ENCODE measurements at regions not wholly inside any gene's neighbourhood (a gene's known extent, or its start where the extent isn't known, plus 50 kb on each side); places are given as distances from the start of the nearest gene placed in this dataset.

DNA sequence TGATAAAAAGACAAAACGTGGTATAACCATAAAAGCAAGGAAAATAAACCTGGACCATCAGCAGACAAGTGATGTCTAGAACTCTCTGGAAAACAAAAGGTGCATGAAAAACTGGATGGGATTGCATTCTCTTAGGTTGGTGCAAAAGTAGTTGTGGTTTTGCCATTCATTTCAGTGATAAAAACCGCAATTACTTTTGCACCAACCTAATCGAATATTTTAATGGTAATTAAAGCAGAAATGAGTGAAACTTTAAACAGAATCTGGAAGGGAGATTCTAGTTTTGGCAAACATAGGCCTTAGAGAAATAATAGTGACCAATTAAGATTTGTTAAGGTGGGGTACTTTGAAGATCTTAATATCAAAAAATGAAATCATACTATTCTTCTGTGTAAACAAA lies 800.8 kb upstream of the GYPC start:
- no peaks in the 10 kb centered on the region for H3K79me2 ChIP-seq (ENCODE audit: low read depth)
- intact Hi-C loops (cut with micrococcal nuclease; ENCODE audit: unreplicated experiment) = no loop called here
- POLR2A ChIA-PET (ENCODE audit: unreplicated experiment) = no interaction called here
- H3K4me3 ChIP-seq = no peak overlapping the region
- no peak overlapping the region for H2AFZ ChIP-seq
- no peaks in the 10 kb centered on the region for H3K4me1 ChIP-seq (replicated peaks; ENCODE audit: insufficient read depth)
- no peaks in the 10 kb centered on the region for H3F3A ChIP-seq (ENCODE audit: insufficient read depth, low read depth)
- TF ChIP-seq EZH2 (IDR thresholded peaks at IDR 0.05; ENCODE audit: low read depth) = no peak
- TF ChIP-seq, protein P1, sequence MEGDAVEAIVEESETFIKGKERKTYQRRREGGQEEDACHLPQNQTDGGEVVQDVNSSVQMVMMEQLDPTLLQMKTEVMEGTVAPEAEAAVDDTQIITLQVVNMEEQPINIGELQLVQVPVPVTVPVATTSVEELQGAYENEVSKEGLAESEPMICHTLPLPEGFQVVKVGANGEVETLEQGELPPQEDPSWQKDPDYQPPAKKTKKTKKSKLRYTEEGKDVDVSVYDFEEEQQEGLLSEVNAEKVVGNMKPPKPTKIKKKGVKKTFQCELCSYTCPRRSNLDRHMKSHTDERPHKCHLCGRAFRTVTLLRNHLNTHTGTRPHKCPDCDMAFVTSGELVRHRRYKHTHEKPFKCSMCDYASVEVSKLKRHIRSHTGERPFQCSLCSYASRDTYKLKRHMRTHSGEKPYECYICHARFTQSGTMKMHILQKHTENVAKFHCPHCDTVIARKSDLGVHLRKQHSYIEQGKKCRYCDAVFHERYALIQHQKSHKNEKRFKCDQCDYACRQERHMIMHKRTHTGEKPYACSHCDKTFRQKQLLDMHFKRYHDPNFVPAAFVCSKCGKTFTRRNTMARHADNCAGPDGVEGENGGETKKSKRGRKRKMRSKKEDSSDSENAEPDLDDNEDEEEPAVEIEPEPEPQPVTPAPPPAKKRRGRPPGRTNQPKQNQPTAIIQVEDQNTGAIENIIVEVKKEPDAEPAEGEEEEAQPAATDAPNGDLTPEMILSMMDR (conservative IDR thresholded peaks at IDR 0.05) = no peak
- H4K20me1 ChIP-seq (ENCODE audit: insufficient read depth) = no peaks in the 10 kb centered on the region
- no peak overlapping the region for H3K4me2 ChIP-seq
- H3K36me3 ChIP-seq (ENCODE audit: low read depth) = no peaks in the 10 kb centered on the region
- H3K27ac ChIP-seq = no peak overlapping the region
- H3K9me2 ChIP-seq (ENCODE audit: insufficient read depth) = no peaks in the 10 kb centered on the region
- no peak for DNase-seq
- no peaks in the 10 kb centered on the region for H3K27me3 ChIP-seq (ENCODE audit: insufficient read depth, low read depth)
- BruUV-seq (replicated peaks) = no TSS peak
- no peaks in the 10 kb centered on the region for H3K9me3 ChIP-seq (ENCODE audit: insufficient read depth, low read depth)
- CTCF ChIA-PET = no interaction called here

GRCh38 chr2:125857971-125858794 lies 797.8 kb upstream of the GYPC start:
- no peaks in the 10 kb centered on the region for H3K27me3 ChIP-seq (ENCODE audit: insufficient read depth, low read depth)
- no peak overlapping the region for H3K27ac ChIP-seq
- H3K9me2 ChIP-seq (ENCODE audit: insufficient read depth) = no peaks in the 10 kb centered on the region
- no peak overlapping the region for H3K4me3 ChIP-seq
- no peaks in the 10 kb centered on the region for H3K36me3 ChIP-seq (ENCODE audit: low read depth)
- H3K9me3 ChIP-seq (ENCODE audit: insufficient read depth, low read depth) = no peaks in the 10 kb centered on the region
- ChIA-PET POLR2A (ENCODE audit: unreplicated experiment) (no interaction called here), CTCF (no interaction called here)
- H2AFZ ChIP-seq = no peak overlapping the region
- no peak for TF ChIP-seq EZH2 (IDR thresholded peaks at IDR 0.05; ENCODE audit: low read depth)
- TF ChIP-seq, protein P1 (conservative IDR thresholded peaks at IDR 0.05) = no peak
- DNase-seq = no peak
- no TSS peak for BruUV-seq (replicated peaks)
- no peaks in the 10 kb centered on the region for H3K4me1 ChIP-seq (replicated peaks; ENCODE audit: insufficient read depth)
- H4K20me1 ChIP-seq (ENCODE audit: insufficient read depth) = no peaks in the 10 kb centered on the region
- H3F3A ChIP-seq (ENCODE audit: insufficient read depth, low read depth) = no peaks in the 10 kb centered on the region
- intact Hi-C loops (cut with micrococcal nuclease; ENCODE audit: unreplicated experiment) = no loop called here
- H3K79me2 ChIP-seq (ENCODE audit: low read depth) = no peaks in the 10 kb centered on the region
- no peak overlapping the region for H3K4me2 ChIP-seq

DNA sequence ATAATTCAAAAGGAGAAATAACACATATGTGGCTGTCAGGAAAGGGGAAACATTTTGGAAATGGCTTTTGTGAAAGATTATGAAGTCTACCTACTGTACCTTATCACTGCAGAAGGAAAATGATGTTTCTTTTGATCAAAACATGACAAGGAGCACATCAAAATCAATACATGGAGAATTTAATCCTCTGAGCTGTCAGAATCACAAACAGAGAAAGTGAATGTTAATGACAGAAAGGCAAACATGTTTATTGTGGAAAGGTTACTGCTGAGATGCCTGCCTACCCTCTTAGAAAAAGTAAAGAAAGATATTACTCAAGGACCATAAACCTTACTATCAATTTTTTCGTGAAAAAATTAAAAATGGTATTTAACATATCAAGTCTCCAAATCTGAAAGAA lies 794.5 kb upstream of the GYPC start:
- Histone ChIP-seq H4K20me1 (ENCODE audit: insufficient read depth) (no peaks in the 10 kb centered on the region), H3K36me3 (ENCODE audit: low read depth) (no peaks in the 10 kb centered on the region), H3K4me3 (no peak overlapping the region), H3K9me2 (ENCODE audit: insufficient read depth) (no peaks in the 10 kb centered on the region), H3K4me2 (no peak overlapping the region), H3K9me3 (ENCODE audit: insufficient read depth, low read depth) (no peaks in the 10 kb centered on the region), H3K79me2 (ENCODE audit: low read depth) (no peaks in the 10 kb centered on the region), H3K27me3 (ENCODE audit: insufficient read depth, low read depth) (no peaks in the 10 kb centered on the region), H3K4me1 (replicated peaks; ENCODE audit: insufficient read depth) (no peaks in the 10 kb centered on the region), H3F3A (ENCODE audit: insufficient read depth, low read depth) (no peaks in the 10 kb centered on the region), H2AFZ (no peak overlapping the region), H3K27ac (no peak overlapping the region)
- ChIA-PET CTCF (no interaction called here), POLR2A (ENCODE audit: unreplicated experiment) (no interaction called here)
- TF ChIP-seq, protein P1 (conservative IDR thresholded peaks at IDR 0.05) = no peak
- TF ChIP-seq EZH2 (IDR thresholded peaks at IDR 0.05; ENCODE audit: low read depth) = no peak
- intact Hi-C loops (cut with micrococcal nuclease; ENCODE audit: unreplicated experiment) = no loop called here
- no peak for DNase-seq
- no TSS peak for BruUV-seq (replicated peaks)

Measured in PC-9 (cell line).